ENCODE measurements at regions not wholly inside any gene's neighbourhood (a gene's known extent, or its start where the extent isn't known, plus 50 kb on each side); places are given as distances from the start of the nearest gene placed in this dataset.

DNA sequence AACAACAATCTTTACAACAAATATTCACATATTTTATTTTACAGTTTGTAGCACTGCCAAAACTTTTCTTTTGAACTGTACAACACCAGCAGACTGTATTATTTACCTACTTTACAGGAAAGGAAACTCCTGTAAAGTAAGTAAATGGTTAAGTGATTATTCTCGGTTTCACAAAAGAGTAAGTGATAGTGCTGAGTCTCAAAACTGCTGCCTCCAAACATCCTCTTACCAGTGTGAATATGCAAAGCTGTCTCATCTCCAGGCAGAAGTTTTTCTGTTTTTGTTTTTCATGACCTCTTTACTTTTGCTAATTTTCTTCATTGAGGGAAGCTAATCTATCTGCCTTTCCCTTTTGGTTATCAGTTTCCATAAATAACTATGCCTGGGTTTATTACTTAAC, 286.7 kb downstream of the SRGAP2C start:
- H2AFZ ChIP-seq (ENCODE audit: low read length): no peak overlapping the region
- H3K36me3 ChIP-seq (ENCODE audit: control insufficient read depth, insufficient read depth, low read length): no peaks in the 10 kb centered on the region
- no peak overlapping the region for H3K9ac ChIP-seq (ENCODE audit: insufficient read depth, low read length)
- no peak overlapping the region for H3K4me2 ChIP-seq (ENCODE audit: extremely low read depth, insufficient read depth, low read length)
- no peak overlapping the region for H3K27ac ChIP-seq (ENCODE audit: insufficient read depth, low read length)
- no peaks in the 10 kb centered on the region for H4K20me1 ChIP-seq (ENCODE audit: control insufficient read depth, extremely low read depth, insufficient read depth, low read length)
- no peaks in the 10 kb centered on the region for H3K4me1 ChIP-seq (ENCODE audit: control insufficient read depth, extremely low read depth, insufficient read depth, low read length)
- H3K4me3 ChIP-seq (replicated peaks in 1 of 4; ENCODE audit: control extremely low read depth in 1 of 4, insufficient read depth in 1 of 4, low read depth in 3 of 4, low read length in 4 of 4): no peak overlapping the region
- no peak for DNase-seq (ENCODE audit: low read depth in 2 of 2)
- no peaks in the 10 kb centered on the region for H3K9me3 ChIP-seq (ENCODE audit: control insufficient read depth, insufficient read depth, low read depth, low read length)
- TF ChIP-seq EZH2 (IDR thresholded peaks at IDR 0.05; ENCODE audit: low read length, missing control alignments): no peak
- TF ChIP-seq, protein P1, sequence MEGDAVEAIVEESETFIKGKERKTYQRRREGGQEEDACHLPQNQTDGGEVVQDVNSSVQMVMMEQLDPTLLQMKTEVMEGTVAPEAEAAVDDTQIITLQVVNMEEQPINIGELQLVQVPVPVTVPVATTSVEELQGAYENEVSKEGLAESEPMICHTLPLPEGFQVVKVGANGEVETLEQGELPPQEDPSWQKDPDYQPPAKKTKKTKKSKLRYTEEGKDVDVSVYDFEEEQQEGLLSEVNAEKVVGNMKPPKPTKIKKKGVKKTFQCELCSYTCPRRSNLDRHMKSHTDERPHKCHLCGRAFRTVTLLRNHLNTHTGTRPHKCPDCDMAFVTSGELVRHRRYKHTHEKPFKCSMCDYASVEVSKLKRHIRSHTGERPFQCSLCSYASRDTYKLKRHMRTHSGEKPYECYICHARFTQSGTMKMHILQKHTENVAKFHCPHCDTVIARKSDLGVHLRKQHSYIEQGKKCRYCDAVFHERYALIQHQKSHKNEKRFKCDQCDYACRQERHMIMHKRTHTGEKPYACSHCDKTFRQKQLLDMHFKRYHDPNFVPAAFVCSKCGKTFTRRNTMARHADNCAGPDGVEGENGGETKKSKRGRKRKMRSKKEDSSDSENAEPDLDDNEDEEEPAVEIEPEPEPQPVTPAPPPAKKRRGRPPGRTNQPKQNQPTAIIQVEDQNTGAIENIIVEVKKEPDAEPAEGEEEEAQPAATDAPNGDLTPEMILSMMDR (conservative IDR thresholded peaks at IDR 0.05 in 1 of 2, IDR thresholded peaks at IDR 0.05 in 1 of 2; ENCODE audit: low read depth in 1 of 2, low read length in 2 of 2): no peak
- no peaks in the 10 kb centered on the region for H3K27me3 ChIP-seq (ENCODE audit: control insufficient read depth, insufficient read depth, low read length)
- no peaks in the 10 kb centered on the region for H3K79me2 ChIP-seq (ENCODE audit: control insufficient read depth, insufficient read depth, low read length)

DNA sequence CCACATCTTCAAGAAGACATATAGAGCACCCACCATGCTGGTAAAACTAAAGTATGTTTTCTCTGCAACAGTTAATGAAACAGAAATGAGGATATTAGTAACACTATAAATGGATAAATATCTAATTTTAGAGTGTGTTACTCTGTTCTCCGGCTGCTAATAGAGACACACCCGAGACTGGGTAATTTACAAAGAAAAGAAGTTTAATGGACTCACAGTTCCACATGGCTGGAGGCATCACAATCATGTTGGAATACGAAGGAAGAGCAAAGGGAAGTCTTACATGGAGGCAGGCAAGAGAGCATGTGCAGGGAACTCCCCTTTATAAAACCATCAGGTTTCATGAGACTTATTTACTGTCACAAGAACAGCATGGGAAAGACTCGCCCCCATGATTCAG, 287.2 kb downstream of the SRGAP2C start:
- Histone ChIP-seq H3K9ac (ENCODE audit: insufficient read depth, low read length) (no peak overlapping the region), H2AFZ (ENCODE audit: low read length) (no peak overlapping the region), H3K27me3 (ENCODE audit: control insufficient read depth, insufficient read depth, low read length) (no peaks in the 10 kb centered on the region), H4K20me1 (ENCODE audit: control insufficient read depth, extremely low read depth, insufficient read depth, low read length) (no peaks in the 10 kb centered on the region), H3K9me3 (ENCODE audit: control insufficient read depth, insufficient read depth, low read depth, low read length) (no peaks in the 10 kb centered on the region), H3K4me3 (replicated peaks in 1 of 4; ENCODE audit: control extremely low read depth in 1 of 4, insufficient read depth in 1 of 4, low read depth in 3 of 4, low read length in 4 of 4) (no peak overlapping the region), H3K27ac (ENCODE audit: insufficient read depth, low read length) (no peak overlapping the region), H3K4me1 (ENCODE audit: control insufficient read depth, extremely low read depth, insufficient read depth, low read length) (no peaks in the 10 kb centered on the region), H3K4me2 (ENCODE audit: extremely low read depth, insufficient read depth, low read length) (no peak overlapping the region), H3K36me3 (ENCODE audit: control insufficient read depth, insufficient read depth, low read length) (no peaks in the 10 kb centered on the region), H3K79me2 (ENCODE audit: control insufficient read depth, insufficient read depth, low read length) (no peaks in the 10 kb centered on the region)
- TF ChIP-seq, protein P1 (conservative IDR thresholded peaks at IDR 0.05 in 1 of 2, IDR thresholded peaks at IDR 0.05 in 1 of 2; ENCODE audit: low read depth in 1 of 2, low read length in 2 of 2): no peak
- no peak for TF ChIP-seq EZH2 (IDR thresholded peaks at IDR 0.05; ENCODE audit: low read length, missing control alignments)
- DNase-seq (ENCODE audit: low read depth in 2 of 2): no peak

DNA sequence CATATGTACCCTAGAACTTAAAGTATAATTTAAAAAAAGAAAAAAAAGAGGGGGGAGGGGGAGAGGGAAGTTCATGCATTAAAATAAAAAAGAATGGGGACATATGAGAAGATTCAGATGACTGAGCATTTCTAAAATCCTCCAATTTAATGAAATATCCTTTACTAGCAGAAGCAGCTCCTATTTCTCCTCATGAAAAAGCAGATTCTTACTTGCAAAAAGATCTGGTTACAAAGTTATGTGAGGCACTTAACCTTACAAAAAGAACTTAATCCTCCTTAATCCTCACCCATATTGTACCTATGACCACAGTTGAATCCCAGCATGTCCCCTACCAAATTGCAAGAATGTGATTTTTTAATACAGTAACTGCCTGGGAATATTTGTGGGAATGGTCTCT, 298.5 kb downstream of the SRGAP2C start:
- Histone ChIP-seq H3K27ac (ENCODE audit: insufficient read depth, low read length) (no peak overlapping the region), H3K36me3 (ENCODE audit: control insufficient read depth, insufficient read depth, low read length) (no peaks in the 10 kb centered on the region), H3K4me3 (replicated peaks in 1 of 4; ENCODE audit: control extremely low read depth in 1 of 4, insufficient read depth in 1 of 4, low read depth in 3 of 4, low read length in 4 of 4) (no peak overlapping the region), H3K9ac (ENCODE audit: insufficient read depth, low read length) (no peak overlapping the region), H3K4me2 (ENCODE audit: extremely low read depth, insufficient read depth, low read length) (no peak overlapping the region), H4K20me1 (ENCODE audit: control insufficient read depth, extremely low read depth, insufficient read depth, low read length) (no peaks in the 10 kb centered on the region), H3K79me2 (ENCODE audit: control insufficient read depth, insufficient read depth, low read length) (no peaks in the 10 kb centered on the region), H3K9me3 (ENCODE audit: control insufficient read depth, insufficient read depth, low read depth, low read length) (no peaks in the 10 kb centered on the region), H2AFZ (ENCODE audit: low read length) (no peak overlapping the region), H3K4me1 (ENCODE audit: control insufficient read depth, extremely low read depth, insufficient read depth, low read length) (no peaks in the 10 kb centered on the region), H3K27me3 (ENCODE audit: control insufficient read depth, insufficient read depth, low read length) (no peaks in the 10 kb centered on the region)
- no peak for DNase-seq (ENCODE audit: low read depth in 2 of 2)
- TF ChIP-seq EZH2 (IDR thresholded peaks at IDR 0.05; ENCODE audit: low read length, missing control alignments): no peak
- TF ChIP-seq, protein P1 (conservative IDR thresholded peaks at IDR 0.05 in 1 of 2, IDR thresholded peaks at IDR 0.05 in 1 of 2; ENCODE audit: low read depth in 1 of 2, low read length in 2 of 2): no peak
